ENCODE measurements at regions not wholly inside any gene's neighbourhood (a gene's known extent, or its start where the extent isn't known, plus 50 kb on each side); places are given as distances from the start of the nearest gene placed in this dataset.

DNA sequence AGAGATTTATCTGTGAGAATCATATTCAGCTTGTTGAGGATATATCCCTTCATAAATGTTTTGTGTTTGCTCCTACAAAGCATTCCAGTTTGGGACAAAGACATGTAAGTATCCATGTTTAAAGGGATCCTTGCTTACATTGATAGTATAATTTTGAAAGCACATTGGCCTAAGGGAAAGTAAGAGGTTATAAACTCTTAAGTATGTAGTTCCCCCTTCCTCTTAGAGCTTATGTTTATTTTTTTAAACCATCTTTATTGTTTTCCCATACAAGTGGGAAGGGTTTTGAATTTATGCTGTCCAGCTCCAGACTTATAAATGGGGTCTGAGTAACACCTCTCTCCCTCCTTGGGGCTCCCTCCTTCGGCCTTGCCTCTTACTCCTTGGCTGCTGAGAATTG lies 481.5 kb downstream of the LMO4 start:
- TF ChIP-seq EP300 (IDR thresholded peaks at IDR 0.05; ENCODE audit: low read depth) (no peak), CTCF (IDR thresholded peaks at IDR 0.05) (no peak), POLR2A (IDR thresholded peaks at IDR 0.05) (no peak), POLR2AphosphoS5 (IDR thresholded peaks at IDR 0.05) (no peak)
